KMS-11 (cell line): ENCODE measurements at regions not wholly inside any gene's neighbourhood (a gene's known extent, or its start where the extent isn't known, plus 50 kb on each side); places are given as distances from the start of the nearest gene placed in this dataset.

Experiments used
- H2AFZ ChIP-seq: fragments of 200-600 bp; sonication (generic); 2 replicates; pipeline ENCODE4 v1.6.1; 2016; ENCODE audit warnings: antibody characterized with exemption, mixed run types, low read depth
- H3K27ac ChIP-seq: fragments of 200-600 bp; sonication (generic); 2 replicates; pipeline ENCODE4 v1.6.1; 2016; ENCODE audit warnings: mild to moderate bottlenecking, mixed run types
- H3K27me3 ChIP-seq: fragments of 200-600 bp; sonication (generic); 2 replicates; pipeline ENCODE4 v1.6.1; 2017; ENCODE audit warnings: mild to moderate bottlenecking, low read depth, mixed run types, moderate library complexity; ENCODE audit not compliant: insufficient read depth
- H3K36me3 ChIP-seq: fragments of 200-600 bp; sonication (generic); 2 replicates; pipeline ENCODE4 v1.6.1; 2017; ENCODE audit warnings: mild to moderate bottlenecking, mixed run types; ENCODE audit not compliant: insufficient read depth
- H3K4me1 ChIP-seq: fragments of 200-600 bp; sonication (generic); 2 replicates; pipeline ENCODE4 v1.6.1; 2016; ENCODE audit warnings: mild to moderate bottlenecking, low read depth, mixed run types; ENCODE audit not compliant: poor library complexity, severe bottlenecking
- H3K4me2 ChIP-seq: fragments of 200-600 bp; sonication (generic); 2 replicates; pipeline ENCODE4 v1.7.0; 2016; ENCODE audit warnings: mild to moderate bottlenecking, mixed run types
- H3K4me3 ChIP-seq: fragments of 200-600 bp; sonication (generic); IDR thresholded peaks from 2 replicates; pipeline ENCODE4 v1.6.1; 2017; ENCODE audit warnings: low read depth, low read length, mixed read lengths; ENCODE audit not compliant: insufficient read depth
- H3K79me2 ChIP-seq: fragments of 200-600 bp; sonication (generic); 2 replicates; pipeline ENCODE4 v1.6.1; 2016; ENCODE audit warnings: low read depth, mixed run types; ENCODE audit not compliant: insufficient read depth
- H3K9ac ChIP-seq: fragments of 200-600 bp; sonication (generic); 2 replicates; pipeline ENCODE4 v1.6.1; 2016; ENCODE audit warnings: mild to moderate bottlenecking, mixed run types
- H4K20me1 ChIP-seq: fragments of 200-600 bp; sonication (generic); 2 replicates; pipeline ENCODE4 v1.6.1; 2016; ENCODE audit warnings: mild to moderate bottlenecking, mixed run types; ENCODE audit not compliant: insufficient read depth
- CTCF ChIP-seq: fragments of 200-600 bp; sonication (generic); conservative IDR thresholded peaks from 2 replicates; pipeline ENCODE4 v1.6.1; 2017; ENCODE audit warnings: low read depth, mild to moderate bottlenecking, antibody characterized with exemption, low read length, moderate library complexity, mixed read lengths

GRCh38 chr2:187215532-187216240 is 232.4 kb downstream of the CALCRL start:
- Histone ChIP-seq H3K27ac (no peak overlapping the region), H3K4me3 (no peak overlapping the region), H3K9ac (no peak overlapping the region)

GRCh38 chr2:187214306-187214705 is 233.7 kb downstream of the CALCRL start:
- Histone ChIP-seq H3K27ac (no peak overlapping the region), H3K79me2 (no peaks in the 10 kb centered on the region)
- TF ChIP-seq CTCF, result no peak

More at GRCh38 chr2:187215532-187216240, 232.4 kb downstream of the CALCRL start:
- H3K4me2 ChIP-seq, result no peak overlapping the region
- no peaks in the 10 kb centered on the region for H3K4me1 ChIP-seq
- no peaks in the 10 kb centered on the region for H3K79me2 ChIP-seq
- no peak for TF ChIP-seq CTCF
- no peak overlapping the region for H2AFZ ChIP-seq
- H3K27me3 ChIP-seq, result no peaks in the 10 kb centered on the region
- no peaks in the 10 kb centered on the region for H4K20me1 ChIP-seq
- no peaks in the 10 kb centered on the region for H3K36me3 ChIP-seq

GRCh38 chr2:187213798-187214197 is 234.3 kb downstream of the CALCRL start:
- Histone ChIP-seq H3K4me2 (no peak overlapping the region), H3K9ac (no peak overlapping the region), H3K4me1 (no peaks in the 10 kb centered on the region), H4K20me1 (no peaks in the 10 kb centered on the region), H3K27me3 (no peaks in the 10 kb centered on the region), H3K79me2 (no peaks in the 10 kb centered on the region), H3K4me3 (no peak overlapping the region), H3K27ac (no peak overlapping the region), H3K36me3 (no peaks in the 10 kb centered on the region), H2AFZ (no peak overlapping the region)
- TF ChIP-seq CTCF, result no peak

More at GRCh38 chr2:187214306-187214705, 233.7 kb downstream of the CALCRL start:
- Histone ChIP-seq H3K4me3 (no peak overlapping the region), H3K9ac (no peak overlapping the region), H3K36me3 (no peaks in the 10 kb centered on the region), H4K20me1 (no peaks in the 10 kb centered on the region), H2AFZ (no peak overlapping the region), H3K27me3 (no peaks in the 10 kb centered on the region), H3K4me2 (no peak overlapping the region), H3K4me1 (no peaks in the 10 kb centered on the region)

- H3K4me2 ChIP-seq, result no peak overlapping the region
- H3K27me3 ChIP-seq, result no peaks in the 10 kb centered on the region
- no peaks in the 10 kb centered on the region for H3K79me2 ChIP-seq
- H3K36me3 ChIP-seq, result no peaks in the 10 kb centered on the region
- H3K4me1 ChIP-seq, result no peaks in the 10 kb centered on the region
- H4K20me1 ChIP-seq, result no peaks in the 10 kb centered on the region
- H3K4me3 ChIP-seq, result no peak overlapping the region
- no peak overlapping the region for H3K27ac ChIP-seq
- H2AFZ ChIP-seq, result no peak overlapping the region
- TF ChIP-seq CTCF, result no peak
- no peak overlapping the region for H3K9ac ChIP-seq
These were observed 237.3 kb downstream of the CALCRL start for GRCh38 chr2:187210726-187211125.
